ENCODE measurements at regions not wholly inside any gene's neighbourhood (a gene's known extent, or its start where the extent isn't known, plus 50 kb on each side); places are given as distances from the start of the nearest gene placed in this dataset.

DNA sequence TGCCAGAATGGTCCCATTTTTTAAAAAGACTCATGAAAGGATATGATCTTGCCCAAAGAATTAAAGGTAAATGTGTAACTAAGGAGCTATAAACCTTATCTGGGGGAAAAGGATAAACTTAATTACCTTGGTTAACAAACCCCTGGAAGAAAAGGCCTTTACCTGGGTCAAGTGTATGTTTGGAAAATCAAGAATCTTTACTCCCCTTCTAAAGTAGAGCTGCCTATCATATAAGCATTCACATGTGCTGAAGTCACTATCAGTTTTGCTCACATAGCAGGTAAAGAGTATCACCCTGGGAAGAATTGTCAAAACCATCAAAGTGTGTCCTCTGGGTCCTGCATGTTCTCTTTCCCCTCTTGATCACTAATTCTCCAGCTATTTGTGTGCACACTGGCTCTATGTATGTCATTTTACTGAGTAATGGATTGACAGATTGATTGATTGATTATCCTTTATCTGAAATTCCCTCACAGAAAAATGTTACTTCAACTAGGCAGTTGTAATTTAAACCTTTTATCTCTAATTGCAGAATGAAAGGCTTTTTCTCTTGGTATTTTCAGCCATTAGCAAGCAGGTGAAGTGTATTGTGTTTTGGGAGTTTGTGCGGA lies 199.4 kb downstream of the NOL4 start:
- no peak for DNase-seq (ENCODE audit: extremely low spot score, unreplicated experiment)
- Mint-ChIP-seq H3K27me3 (ENCODE audit: unreplicated experiment) (no peaks in the 10 kb centered on the region), H3K4me3 (ENCODE audit: unreplicated experiment) (no peak overlapping the region), H3K27ac (ENCODE audit: unreplicated experiment) (no peak overlapping the region), H3K9me3 (ENCODE audit: unreplicated experiment) (no peaks in the 10 kb centered on the region), H3K4me1 (ENCODE audit: unreplicated experiment) (peaks cover 4% of the 10 kb centered on the region), H3K36me3 (ENCODE audit: unreplicated experiment) (no peaks in the 10 kb centered on the region)
- TF ChIP-seq, protein P1, sequence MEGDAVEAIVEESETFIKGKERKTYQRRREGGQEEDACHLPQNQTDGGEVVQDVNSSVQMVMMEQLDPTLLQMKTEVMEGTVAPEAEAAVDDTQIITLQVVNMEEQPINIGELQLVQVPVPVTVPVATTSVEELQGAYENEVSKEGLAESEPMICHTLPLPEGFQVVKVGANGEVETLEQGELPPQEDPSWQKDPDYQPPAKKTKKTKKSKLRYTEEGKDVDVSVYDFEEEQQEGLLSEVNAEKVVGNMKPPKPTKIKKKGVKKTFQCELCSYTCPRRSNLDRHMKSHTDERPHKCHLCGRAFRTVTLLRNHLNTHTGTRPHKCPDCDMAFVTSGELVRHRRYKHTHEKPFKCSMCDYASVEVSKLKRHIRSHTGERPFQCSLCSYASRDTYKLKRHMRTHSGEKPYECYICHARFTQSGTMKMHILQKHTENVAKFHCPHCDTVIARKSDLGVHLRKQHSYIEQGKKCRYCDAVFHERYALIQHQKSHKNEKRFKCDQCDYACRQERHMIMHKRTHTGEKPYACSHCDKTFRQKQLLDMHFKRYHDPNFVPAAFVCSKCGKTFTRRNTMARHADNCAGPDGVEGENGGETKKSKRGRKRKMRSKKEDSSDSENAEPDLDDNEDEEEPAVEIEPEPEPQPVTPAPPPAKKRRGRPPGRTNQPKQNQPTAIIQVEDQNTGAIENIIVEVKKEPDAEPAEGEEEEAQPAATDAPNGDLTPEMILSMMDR (IDR thresholded peaks at IDR 0.05): no peak

DNA sequence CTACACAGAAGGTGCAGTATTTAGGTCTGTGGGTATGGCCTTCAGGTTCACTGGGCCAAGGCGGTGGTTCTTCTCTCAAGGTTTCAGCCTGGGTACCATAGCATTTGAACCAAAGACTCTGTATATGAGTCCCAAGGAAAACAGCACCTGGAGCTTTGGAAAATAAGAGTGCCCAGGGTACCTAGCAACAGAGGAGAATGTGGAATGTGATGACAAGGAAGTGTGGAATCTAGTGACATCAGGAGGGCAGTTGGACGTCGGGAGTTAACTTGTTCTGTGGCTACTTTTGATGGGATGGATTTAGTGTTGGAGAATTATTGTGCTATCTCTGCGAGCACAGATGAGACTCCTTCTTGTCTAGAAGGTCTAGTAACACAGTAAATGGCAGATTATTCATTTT lies 201.2 kb downstream of the NOL4 start:
- no peaks in the 10 kb centered on the region for H3K9me3 Mint-ChIP-seq (ENCODE audit: unreplicated experiment)
- TF ChIP-seq, protein P1 (IDR thresholded peaks at IDR 0.05): no peak
- H3K27ac Mint-ChIP-seq (ENCODE audit: unreplicated experiment): no peak overlapping the region
- no peak overlapping the region for H3K4me3 Mint-ChIP-seq (ENCODE audit: unreplicated experiment)
- DNase-seq (ENCODE audit: extremely low spot score, unreplicated experiment): no peak
- H3K4me1 Mint-ChIP-seq (ENCODE audit: unreplicated experiment): peaks cover 4% of the 10 kb centered on the region
- no peaks in the 10 kb centered on the region for H3K36me3 Mint-ChIP-seq (ENCODE audit: unreplicated experiment)
- H3K27me3 Mint-ChIP-seq (ENCODE audit: unreplicated experiment): no peaks in the 10 kb centered on the region

DNA sequence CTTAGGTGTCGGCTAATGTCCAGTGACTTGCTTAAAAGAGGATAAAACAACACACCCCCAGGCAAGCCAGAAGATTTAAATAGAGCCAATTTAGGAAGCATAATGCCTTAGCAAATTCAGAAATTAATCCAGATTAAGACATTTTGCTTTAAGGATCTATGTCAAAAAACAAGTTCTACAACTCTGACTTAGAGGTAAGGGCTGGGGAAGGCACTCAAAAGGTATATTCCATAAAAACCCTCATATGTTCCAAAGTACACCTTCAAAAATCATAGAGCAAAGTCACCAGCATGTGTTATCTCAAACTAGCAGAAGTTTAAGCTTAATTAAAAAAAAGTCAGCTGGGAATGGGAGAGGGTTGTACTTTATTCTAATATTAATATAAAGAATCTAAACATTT lies 206.4 kb downstream of the NOL4 start:
- TF ChIP-seq, protein P1 (IDR thresholded peaks at IDR 0.05): no peak
- Mint-ChIP-seq H3K9me3 (ENCODE audit: unreplicated experiment) (no peaks in the 10 kb centered on the region), H3K4me3 (ENCODE audit: unreplicated experiment) (no peak overlapping the region), H3K4me1 (ENCODE audit: unreplicated experiment) (peaks cover 2% of the 10 kb centered on the region), H3K27me3 (ENCODE audit: unreplicated experiment) (no peaks in the 10 kb centered on the region), H3K27ac (ENCODE audit: unreplicated experiment) (no peak overlapping the region), H3K36me3 (ENCODE audit: unreplicated experiment) (no peaks in the 10 kb centered on the region)
- no peak for DNase-seq (ENCODE audit: extremely low spot score, unreplicated experiment)

DNA sequence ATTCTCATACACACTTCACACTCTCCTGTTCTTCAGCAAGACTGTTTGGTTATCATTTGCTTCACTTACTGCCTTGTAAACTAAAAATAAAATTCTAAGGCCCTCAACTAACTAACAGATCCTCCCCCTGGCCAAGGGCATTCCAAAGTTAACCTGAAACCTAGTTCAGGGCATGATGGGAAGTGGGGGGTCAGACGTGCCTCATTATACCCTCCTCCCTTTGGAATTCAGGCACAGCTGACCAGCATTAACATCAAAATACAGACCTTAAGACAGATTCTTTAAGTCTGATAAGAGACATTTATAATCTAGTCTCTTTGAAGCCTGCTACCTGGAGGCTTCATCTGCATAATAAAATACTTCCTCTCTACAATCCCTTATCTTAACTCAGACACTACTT lies 221.0 kb downstream of the NOL4 start:
- no peaks in the 10 kb centered on the region for H3K9me3 Mint-ChIP-seq (ENCODE audit: unreplicated experiment)

DNA sequence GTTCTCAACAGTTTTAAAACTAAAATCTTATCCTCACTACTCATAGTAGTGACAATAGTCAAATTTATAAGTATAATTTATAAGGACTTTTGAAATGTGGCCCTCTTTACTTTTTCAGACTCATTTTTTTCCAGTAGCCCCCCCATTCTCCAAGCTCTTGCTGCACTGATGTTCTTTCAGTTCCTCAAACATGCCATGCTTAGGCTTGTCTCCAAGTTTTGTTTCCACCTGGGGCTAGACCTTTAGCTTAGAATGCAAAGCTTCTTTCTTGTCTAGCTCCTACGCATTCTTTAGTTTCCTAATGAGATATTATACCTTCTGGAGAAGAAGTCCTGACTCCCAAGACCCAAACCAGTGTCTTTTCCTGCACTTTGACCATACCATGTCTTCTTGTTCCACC lies 222.6 kb downstream of the NOL4 start:
- TF ChIP-seq, protein P1 (IDR thresholded peaks at IDR 0.05): no peak
- Mint-ChIP-seq H3K36me3 (ENCODE audit: unreplicated experiment) (no peaks in the 10 kb centered on the region), H3K4me1 (ENCODE audit: unreplicated experiment) (no peaks in the 10 kb centered on the region), H3K4me3 (ENCODE audit: unreplicated experiment) (no peak overlapping the region), H3K27me3 (ENCODE audit: unreplicated experiment) (no peaks in the 10 kb centered on the region), H3K9me3 (ENCODE audit: unreplicated experiment) (peaks cover 2% of the 10 kb centered on the region), H3K27ac (ENCODE audit: unreplicated experiment) (no peak overlapping the region)
- DNase-seq (ENCODE audit: extremely low spot score, unreplicated experiment): no peak

More for the DNA sequence above, 221.0 kb downstream of the NOL4 start:
- no peaks in the 10 kb centered on the region for H3K27me3 Mint-ChIP-seq (ENCODE audit: unreplicated experiment)
- no peak for DNase-seq (ENCODE audit: extremely low spot score, unreplicated experiment)
- TF ChIP-seq, protein P1 (IDR thresholded peaks at IDR 0.05): no peak
- no peak overlapping the region for H3K27ac Mint-ChIP-seq (ENCODE audit: unreplicated experiment)
- no peak overlapping the region for H3K4me3 Mint-ChIP-seq (ENCODE audit: unreplicated experiment)
- no peaks in the 10 kb centered on the region for H3K36me3 Mint-ChIP-seq (ENCODE audit: unreplicated experiment)
- H3K4me1 Mint-ChIP-seq (ENCODE audit: unreplicated experiment): no peaks in the 10 kb centered on the region

All from osteocyte (in vitro differentiated cells).